ENCODE measurements at regions not wholly inside any gene's neighbourhood (a gene's known extent, or its start where the extent isn't known, plus 50 kb on each side); places are given as distances from the start of the nearest gene placed in this dataset.

- TF ChIP-seq CTCF (IDR thresholded peaks at IDR 0.05; ENCODE audit: control extremely low read depth in 1 of 3, insufficient read depth in 1 of 3, low read depth in 1 of 3, low read length in 3 of 3) (no peak), EP300 (IDR thresholded peaks at IDR 0.05; ENCODE audit: borderline replicate concordance in 1 of 2, low read depth in 2 of 2, low read length in 2 of 2) (no peak), NRF1 (IDR thresholded peaks at IDR 0.05; ENCODE audit: low read depth, low read length) (no peak), JUND (IDR thresholded peaks at IDR 0.05; ENCODE audit: low read length) (no peak)
Observed at GRCh38 chr5:3180636-3181035, 415.0 kb upstream of the IRX1 start.
